ENCODE measurements at regions not wholly inside any gene's neighbourhood (a gene's known extent, or its start where the extent isn't known, plus 50 kb on each side); places are given as distances from the start of the nearest gene placed in this dataset.
A peak's percentile ranks its signal among the peaks of the same experiment; 100 is the strongest.
"Not testable (repeated sequence)": the region's sequence is repeated elsewhere in the genome, so short reads cannot be mapped to it uniquely, and the experiment has no call there.

DNA sequence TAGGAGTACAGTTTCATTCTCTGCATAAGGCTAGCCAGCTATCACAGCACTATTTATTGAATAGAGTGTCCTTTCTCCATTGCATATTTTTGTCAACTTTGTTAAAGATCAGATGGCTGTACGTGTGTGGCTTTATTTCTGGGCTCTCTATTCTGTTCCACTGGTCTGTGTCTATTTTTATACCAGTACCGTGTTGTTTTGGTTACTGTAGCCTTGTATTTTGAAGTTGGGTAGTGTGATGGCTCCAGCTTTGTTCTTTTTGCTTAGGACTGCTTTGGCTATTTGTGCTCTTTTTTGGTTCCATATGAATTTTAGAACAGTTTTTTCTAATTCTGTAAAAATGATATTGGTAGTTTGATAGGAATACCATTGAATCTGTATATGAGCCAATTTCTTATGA lies 182.1 kb upstream of the DIAPH2 start:
- no peak for DNase-seq

DNA sequence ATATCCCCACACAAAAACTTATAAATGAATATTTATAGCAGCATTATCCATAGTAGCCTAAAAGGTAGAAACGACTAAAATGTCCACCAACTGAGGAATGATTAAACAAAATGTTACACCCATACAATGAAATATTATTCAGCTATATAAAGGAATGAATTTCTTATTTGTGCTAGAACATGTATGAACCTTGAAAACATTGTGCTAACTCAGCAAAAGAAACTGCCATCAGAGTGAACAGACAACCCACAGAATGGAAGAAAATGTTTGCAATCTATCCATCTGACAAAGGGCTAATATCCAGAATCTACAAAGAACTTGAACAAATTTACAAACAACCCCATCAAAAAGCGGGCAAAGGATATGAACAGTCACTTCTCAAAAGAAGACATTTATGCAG lies 155.3 kb upstream of the DIAPH2 start:
- not testable (repeated sequence) for DNase-seq

DNA sequence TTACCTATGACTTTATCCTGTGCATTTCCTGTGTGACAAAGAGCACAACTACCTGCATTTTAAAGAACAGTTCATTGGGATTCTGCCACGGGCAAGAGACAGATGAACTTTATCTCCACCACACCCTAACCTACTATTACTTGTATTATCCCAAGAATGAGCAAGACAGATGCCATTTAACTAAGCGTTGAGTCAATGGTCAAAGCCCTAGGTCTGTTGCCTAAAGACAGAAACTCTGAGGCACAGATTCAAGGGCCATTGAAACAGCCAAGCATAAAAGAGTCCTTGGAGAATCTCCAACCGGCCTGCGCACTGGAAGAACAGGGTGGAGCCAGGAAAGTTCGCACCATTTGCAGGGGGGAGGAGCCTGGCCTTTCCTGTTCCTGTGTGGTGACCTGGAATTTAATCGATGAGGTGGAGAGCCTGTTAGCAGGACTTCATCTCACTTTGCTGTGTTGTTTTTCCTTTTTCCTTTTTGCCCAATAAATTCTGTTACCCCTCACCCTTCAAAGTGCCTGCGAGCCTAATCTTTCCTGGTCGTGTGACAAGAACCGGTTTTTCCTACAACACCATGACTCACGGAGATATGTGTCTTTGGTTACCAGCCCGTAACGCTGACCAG lies 146.4 kb upstream of the DIAPH2 start:
- no peak for DNase-seq

DNA sequence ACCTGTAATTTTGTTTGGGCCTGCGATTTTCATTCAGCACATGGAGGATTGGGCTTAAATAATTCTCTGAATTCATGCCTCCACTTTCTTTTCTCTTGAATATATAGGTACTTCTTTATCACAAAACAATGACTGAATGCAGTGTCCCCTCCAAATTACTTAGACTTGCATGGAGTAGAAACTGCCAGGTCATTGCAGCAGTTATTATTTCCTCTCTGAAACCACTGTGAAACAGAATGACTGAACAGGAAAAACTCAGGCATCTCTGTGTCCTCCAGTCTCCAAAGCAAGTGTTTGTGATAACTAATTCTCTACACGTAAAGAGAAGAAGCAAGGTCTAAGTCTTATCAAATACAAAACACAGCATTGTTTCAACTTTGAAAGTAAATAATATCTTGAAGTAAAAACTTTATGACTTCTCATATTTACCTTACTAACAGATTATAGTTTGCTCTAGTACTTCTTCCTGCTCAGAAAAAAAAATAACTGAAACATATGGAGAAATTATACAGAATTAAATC lies 144.5 kb upstream of the DIAPH2 start:
- DNase-seq: no peak

DNA sequence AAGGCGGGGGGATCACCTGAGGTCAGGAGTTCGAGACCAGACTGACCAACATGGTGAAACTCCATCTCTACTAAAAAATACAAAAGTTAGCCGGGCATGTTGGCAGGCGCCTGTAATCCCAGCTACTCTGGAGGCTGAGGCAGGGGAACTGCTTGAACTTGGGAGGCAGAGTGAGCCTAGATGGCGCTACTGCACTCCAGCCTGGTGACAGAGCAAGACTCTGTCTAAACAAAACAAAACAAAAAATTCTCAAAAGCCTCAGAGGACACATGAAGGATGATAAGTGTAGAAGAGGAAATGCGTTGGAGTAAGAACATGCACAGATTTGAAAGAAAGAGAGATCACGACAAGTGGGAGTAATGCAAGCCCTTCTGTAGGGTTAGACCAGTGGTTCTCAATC lies 138.4 kb upstream of the DIAPH2 start:
- DNase-seq: not testable (repeated sequence)

DNA sequence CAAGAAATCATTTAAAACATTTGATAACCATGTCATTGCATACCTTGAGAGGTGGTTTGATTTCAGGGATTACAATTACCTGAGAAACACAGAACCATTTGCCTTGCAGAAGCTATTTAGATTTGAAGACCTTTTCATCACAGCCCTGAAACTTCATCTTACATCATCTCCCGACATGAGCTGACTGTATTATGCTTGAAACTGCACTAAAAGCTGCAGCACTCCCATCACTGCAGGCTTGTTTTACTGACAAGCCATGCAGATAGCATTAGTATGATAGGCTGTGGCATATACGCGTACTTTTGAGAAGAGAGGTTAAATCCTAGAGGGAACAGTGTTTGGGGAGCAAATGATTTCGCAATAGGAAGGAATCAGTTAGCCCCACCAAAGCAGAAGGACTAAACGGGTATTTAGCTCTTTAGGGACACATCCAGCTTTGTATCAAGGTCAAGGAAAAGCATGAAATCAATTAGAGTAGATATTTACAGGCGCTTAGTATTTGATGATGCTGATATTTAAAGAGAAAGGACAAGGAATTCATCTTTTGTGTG lies 133.2 kb upstream of the DIAPH2 start:
- DNase-seq: no peak

DNA sequence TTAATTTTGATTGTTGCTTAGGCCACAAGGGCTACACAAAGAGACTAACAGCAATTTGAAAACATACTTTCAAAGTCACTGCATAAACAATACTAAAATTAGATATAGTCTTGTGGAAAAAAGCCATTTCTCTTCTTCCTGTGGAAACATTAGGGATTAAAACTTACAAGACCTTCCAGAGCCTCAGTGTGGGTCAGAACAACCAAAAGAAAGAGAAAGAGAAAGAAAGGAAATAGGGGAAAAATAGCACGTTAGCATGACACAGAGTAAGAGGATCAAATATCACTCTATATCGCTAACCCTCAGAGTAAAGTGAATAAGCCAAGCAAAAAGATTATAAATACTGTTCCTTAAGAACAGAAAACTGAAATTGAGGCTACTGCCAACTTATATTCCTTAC lies 127.8 kb upstream of the DIAPH2 start:
- no peak for DNase-seq

DNA sequence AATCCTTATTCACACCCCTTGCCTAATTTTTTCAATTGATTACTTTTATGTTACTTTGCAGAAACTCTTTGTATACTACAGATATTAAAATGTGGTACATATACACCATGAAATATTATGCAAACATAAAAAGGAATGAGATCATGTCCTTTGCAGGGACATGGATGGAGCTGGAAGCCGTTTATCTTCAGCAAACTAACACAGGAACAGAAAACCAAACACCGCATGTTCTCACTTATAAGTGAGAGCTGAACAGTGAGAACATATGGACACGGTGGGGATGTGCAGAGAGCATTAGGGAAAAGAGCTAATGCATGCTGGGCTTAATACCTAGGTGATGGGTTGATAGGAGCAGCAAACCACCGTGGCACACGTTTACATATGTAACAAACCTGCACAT lies 123.5 kb upstream of the DIAPH2 start:
- DNase-seq: not testable (repeated sequence)

DNA sequence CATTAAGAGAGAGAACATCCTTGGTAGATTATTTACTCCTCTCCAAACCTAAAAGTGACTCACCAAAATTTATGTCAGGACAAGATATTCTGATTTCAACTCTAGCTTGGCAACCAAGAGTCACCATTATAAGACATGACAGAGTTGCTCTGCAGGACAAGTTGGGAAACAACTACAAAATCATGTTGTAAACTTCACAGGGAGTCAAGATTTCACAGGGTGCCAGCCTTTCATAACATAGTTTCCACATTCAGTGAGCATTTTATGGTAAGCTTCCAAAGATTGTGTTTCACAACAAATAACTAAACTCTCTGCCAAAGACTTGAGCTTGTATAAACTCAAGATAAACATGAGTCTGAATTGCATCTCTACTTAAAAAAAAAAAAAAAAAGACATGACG lies 121.0 kb upstream of the DIAPH2 start:
- no peak for DNase-seq

DNA sequence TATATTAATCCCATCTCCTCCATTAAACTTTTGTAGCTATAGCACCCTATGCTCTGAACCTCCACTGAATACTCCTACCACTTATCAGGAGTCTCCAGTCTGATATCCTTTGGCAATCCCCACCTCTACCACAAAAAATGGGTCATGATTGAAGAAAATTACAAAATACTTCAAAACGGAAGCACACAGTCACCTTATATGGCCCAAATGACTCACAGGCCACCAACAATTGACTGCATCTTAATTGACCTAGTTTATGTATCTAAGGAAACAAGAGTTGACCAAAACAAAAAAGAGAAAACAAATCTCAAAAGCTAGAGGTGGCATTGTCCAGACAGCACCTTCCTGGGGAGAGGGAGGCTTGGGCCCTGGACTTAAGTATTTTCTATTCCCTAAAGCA lies 120.0 kb upstream of the DIAPH2 start:
- no peak for DNase-seq

DNA sequence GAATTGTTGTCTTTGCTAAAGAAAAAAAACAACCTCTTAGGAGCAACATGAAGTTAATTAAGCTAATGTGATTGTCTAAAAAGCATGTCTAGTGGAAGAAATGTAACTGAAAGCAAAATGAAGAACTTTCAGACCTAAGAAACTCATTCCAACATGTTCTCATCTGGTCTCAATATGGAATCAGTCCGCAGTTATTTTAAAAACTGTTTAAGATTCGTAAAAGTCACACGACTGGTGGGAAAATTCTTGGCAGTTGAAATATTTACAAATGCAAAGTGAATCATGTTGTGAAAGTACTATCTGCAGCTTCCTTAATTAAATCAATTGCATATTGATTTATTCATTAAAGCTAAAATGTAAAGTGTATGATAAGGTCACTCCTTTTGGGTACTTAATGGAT lies 117.8 kb upstream of the DIAPH2 start:
- no peak for DNase-seq

DNA sequence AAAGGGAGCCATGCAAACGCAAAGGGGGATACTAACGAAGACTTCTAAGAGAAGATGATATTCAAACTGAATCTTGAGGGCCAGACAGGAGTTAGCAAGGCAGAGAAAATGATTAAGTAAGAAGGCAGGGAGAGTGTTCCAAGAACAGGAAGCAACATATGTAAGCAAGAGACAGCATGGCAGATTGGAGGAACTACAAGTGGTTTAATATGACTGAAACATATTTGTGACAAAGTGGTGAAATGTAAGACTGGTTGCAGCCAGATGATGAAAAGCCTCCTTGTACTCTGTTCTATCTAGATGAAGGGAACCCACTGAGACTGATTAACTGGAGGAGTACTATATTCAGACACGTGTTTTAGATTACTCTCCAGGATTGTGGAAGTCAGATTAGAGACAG lies 116.6 kb upstream of the DIAPH2 start:
- DNase-seq: no peak

DNA sequence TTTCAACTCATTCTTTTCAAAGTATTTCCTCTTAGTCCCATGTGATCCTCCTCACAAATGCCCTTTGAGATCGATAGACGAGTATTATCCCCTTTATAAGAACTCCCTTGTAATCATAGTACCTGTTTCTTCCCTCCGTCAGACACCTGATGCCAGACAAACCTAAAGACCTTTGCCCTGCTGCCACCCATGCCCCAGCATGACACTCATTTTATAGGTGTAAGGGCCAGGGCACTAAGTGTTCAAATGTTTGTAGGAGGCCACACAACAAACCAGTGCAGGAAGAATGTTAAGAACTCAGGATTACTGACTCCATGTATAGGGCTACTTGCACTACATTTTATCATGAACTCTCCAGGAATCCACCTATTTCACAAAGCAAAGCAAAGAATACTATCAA lies 115.6 kb upstream of the DIAPH2 start:
- DNase-seq: no peak

DNA sequence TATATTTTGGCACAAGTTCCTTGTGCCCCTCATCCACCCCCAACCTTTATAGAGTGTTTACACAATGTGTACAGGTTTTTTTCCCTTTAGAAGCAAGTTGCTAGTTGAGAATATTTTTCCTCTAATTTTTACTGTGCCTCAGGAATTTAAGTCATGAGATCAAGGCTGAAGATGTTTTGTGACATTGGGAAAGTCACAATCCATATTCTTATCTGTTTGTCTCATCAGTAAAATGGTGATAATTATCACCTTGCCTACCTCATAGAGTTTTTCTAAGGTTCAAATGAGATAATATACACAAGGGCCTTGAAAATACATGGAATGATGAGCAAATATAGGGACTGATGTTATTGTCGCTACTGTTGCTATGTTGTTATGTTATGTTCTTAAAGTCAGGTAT lies 109.6 kb upstream of the DIAPH2 start:
- DNase-seq: no peak

DNA sequence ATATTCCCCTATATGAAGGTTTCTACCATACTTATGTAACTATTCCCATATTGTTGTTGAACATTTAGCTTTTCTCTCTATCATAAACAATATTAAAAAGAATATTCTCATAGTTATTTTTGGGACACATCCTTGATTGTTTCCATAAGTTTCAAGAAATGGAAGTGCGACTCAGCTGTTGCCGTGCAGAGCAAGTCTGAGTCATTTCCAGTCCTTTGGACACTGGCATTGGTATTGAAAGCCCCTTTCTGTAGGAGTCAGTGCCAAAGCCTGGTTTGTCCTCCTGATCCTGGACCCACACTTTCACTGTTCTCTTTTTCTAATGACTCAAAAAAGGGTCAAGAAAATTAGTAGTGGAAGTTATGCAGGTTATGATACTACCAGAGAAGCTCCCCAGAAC lies 108.3 kb upstream of the DIAPH2 start:
- no peak for DNase-seq

DNA sequence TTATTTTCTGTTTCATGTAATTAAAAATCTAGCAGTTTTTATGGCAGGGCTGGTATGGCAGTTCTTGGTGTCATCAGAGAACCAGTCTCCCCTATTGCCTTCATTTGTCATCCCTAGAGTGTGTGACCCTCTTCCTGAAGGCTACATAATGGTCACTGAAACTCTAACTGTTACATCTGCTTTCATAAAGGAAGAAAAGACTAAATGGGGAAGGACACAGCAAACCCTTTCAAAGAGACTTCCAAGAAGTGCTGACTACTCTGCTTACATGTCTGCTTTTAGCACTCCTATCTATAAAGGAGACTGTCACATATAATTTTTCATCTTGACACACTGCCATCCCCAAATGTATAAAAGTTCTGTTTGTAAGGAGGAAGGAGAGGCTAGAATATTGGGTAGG lies 105.9 kb upstream of the DIAPH2 start:
- DNase-seq: no peak

DNA sequence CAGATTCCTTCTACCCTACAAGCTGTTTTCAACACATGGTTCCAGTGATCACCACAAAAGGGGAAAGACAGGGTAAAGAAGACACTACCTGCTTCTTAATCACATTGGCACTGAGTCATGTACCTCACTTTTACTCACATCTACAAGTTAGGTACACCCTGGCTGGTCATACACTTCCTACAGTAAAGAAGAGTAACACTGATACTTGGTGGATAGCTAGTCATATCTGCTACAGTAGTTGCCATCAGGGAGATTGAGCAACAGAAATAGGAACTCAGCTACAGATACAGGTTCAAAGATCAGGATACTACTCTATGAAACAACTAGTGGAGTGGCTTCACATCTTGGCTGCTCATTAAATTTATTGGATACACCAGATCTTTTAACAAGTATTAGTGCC lies 105.4 kb upstream of the DIAPH2 start:
- DNase-seq: no peak

DNA sequence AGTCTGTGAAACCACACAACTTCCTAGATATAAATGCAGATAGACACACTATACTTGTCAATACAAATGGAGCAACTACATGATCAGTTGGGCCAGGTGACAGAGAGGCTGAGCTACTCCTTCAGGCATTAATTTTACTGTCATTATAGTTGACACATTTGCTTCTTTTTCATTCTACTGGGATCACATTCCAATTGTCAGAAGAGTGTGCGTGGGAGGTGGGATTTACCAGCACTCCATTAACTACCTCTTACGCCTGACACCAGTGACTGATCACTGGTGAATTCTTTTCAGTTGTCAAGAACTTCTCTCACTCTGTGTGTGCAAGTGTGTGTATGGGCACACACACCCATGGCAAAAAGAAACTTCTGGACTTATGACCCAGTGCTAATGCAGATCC lies 94.2 kb upstream of the DIAPH2 start:
- peak; percentile 16 for DNase-seq

DNA sequence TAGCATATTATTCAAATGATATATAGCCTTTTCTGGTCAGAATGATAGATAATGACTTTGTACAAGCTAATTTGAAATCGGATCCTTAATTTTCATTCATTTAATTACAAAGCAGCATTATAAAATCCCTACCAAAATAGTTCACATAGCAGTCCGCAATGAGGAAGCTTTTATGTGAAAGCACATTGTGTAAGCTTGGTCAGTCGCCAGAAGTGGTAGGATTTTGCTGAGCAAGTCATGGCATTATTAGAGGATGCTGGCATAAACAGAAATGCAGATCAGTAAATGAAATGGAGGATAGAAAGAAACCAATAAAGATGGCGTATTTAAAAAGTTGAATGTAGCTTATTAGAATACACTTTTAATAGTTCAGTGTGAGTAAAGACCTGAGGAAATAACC lies 93.2 kb upstream of the DIAPH2 start:
- DNase-seq: no peak

DNA sequence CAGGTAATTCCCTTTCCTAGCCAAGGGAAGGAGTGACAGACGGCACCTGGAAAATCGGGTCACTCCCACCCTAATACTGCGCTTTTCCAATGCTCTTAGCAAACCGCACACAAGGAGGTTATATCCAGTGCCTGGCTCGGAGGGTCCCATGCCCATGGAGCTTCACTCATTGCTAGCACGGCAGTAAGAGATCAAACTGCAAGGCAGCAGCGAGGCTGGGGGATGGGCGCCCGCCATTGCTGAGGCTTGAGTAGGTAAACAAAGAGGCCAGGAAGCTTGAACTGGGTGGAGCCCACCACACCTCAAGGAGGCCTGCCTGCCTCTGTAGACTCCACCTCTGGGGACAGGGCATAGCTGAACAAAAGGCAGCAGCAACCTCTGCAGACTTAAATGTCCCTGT lies 86.8 kb upstream of the DIAPH2 start:
- not testable (repeated sequence) for DNase-seq

DNA sequence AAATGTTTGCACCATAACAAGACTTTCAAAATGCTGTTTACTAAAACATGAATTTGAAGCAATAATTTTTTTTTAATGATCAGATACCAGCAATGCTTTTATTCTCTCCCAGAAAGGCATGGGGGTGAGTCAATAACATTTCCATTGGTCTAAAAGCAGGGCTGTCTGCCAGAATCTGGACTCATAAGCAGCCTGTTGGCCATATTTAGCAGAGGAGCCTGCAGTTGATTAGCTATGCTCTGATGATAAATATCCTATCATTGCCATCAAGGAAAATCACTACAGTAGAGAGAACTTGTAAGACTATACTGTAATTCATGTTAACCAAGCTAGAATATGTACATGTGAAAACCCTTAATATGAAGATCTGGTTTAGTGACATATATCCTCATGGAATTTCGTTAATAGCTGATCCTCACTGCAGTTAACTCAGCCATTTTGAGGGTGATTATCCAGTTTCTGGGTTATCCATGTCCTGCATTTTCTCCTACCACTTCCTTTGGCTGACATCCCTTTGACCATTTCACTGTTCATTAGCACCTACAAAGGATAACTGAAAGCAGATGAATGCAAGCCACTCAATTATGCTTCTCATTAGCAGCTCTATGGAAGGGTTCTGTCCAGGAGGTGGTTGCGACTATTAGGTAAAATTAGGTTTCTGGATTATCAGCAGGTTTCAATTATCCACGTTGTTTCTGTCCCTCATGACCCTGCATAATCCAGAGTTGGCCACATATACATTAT lies 72.9 kb upstream of the DIAPH2 start:
- DNase-seq: no peak

DNA sequence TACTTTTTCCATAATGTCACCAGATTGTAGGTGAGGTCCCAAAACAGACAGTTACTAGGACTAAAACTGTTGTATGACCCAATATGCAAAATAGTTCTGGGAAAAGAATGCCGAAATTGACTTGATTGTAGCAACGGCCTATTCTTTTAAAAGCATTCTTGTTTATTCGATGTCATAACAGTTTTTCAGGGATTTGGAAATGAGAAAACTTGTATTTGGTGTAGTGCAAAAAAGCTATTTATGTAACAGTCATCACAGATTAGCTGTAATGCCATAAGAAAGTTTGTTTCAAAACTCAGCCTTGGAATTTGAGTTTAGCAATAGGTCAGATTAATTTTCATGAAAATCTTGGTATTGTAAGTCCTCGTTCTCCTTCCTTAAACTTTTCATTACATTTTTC lies 69.2 kb upstream of the DIAPH2 start:
- no peak for DNase-seq

DNA sequence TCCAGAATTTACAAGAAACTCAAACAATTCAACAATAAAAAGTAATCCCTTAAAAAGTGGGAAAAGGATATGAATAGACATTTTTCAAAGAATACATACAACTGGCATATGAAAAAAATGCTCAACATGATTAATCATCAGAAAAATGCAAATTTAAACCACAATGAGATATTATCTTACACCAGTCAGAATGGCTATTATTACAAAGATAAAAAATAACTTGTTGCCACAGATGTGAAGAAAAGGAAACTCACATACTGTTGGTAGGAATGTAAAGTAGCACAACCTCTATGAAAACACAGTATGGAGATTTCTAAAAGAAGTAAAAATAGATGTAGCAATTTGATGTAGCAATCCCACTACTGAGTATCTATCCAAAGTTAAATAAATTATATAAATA lies 65.1 kb upstream of the DIAPH2 start:
- DNase-seq: no peak

DNA sequence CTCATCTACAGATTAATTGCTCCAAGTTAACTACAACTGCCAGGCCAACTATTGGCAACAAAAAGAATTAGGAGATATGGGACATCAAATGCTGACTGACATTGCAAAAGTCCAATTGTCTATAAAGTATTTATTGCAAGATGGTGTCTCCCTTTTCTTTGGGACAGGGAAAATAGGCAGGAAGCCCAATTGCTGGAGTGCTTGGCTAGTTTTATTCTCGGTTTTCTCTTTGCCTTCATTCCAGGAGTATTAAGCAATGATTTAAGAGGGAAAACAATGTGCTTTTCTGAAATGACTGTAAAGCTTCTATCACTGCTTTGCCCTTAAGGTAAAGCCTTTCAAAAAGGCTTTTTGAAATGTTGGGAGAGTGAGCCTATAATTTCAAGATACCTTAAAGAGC lies 62.8 kb upstream of the DIAPH2 start:
- DNase-seq: no peak

All from renal pelvis (tissue), 1 donor.